Psoas muscle (tissue), 7 donors: ENCODE measurements at regions not wholly inside any gene's neighbourhood (a gene's known extent, or its start where the extent isn't known, plus 50 kb on each side); places are given as distances from the start of the nearest gene placed in this dataset.
"Not testable (repeated sequence)": the region's sequence is repeated elsewhere in the genome, so short reads cannot be mapped to it uniquely, and the experiment has no call there.

ENCODE experiments used
- ATAC-seq, 4 donors: fragments of 200-7000 bp; cut with Tn5 transposase; one replicate each; pipeline ENCODE4 v1.9.1; 2020; ENCODE audit warnings: moderate library complexity in 3 of 4, mild to moderate bottlenecking in 2 of 4
- DNase-seq, 2 donors: peaks; one replicate each; pipeline ENCODE4 v3.0.0-alpha.2; 2020
- H3K27ac ChIP-seq: fragments of 200-600 bp; one replicate; pipeline ENCODE4 v1.8.0; 2022
- H3K27me3 ChIP-seq, 3 donors: fragments of 200-600 bp in 1 of 3; one replicate each; pipeline versions ENCODE4 v1.6.1 to v1.8.0; 2013 to 2022; ENCODE audit warnings: low read length in 2 of 3, mild to moderate bottlenecking in 2 of 3, moderate library complexity in 1 of 3; ENCODE audit not compliant: insufficient read depth in 3 of 3
- H3K36me3 ChIP-seq, 2 donors: fragments of 200-600 bp in 1 of 2; one replicate each; pipeline versions ENCODE4 v1.6.1 to v1.8.0; 2013 to 2022; ENCODE audit warnings: low read depth in 1 of 2, mild to moderate bottlenecking in 1 of 2, moderate library complexity in 1 of 2; ENCODE audit not compliant: insufficient read depth in 1 of 2
- H3K4me1 ChIP-seq: fragments of 200-600 bp; one replicate; pipeline ENCODE4 v1.8.0; 2022
- H3K4me3 ChIP-seq: fragments of 200-600 bp; one replicate; pipeline ENCODE4 v1.8.0; 2022; ENCODE audit warnings: mild to moderate bottlenecking
- H3K9me3 ChIP-seq: fragments of 200-600 bp; one replicate; pipeline ENCODE4 v1.8.0; 2022
- CTCF ChIP-seq: fragments of 200-600 bp; IDR thresholded peaks from one replicate; pipeline ENCODE4 v1.8.0; 2022; ENCODE audit warnings: antibody characterized with exemption
- WGBS, 3 donors: extraction: QIAGEN DNeasy Blood & Tissue Kit; methylation state at CpG; one replicate each; pipeline versions ENCODE4 v1.1.6 to v1.1.7; 2013; 5-methylcytosine and 5-hydroxymethylcytosine counted together
- intact Hi-C, 2 donors: fragments of 100-400 bp; cut with DNase I; formaldehyde crosslinking; loops; one replicate each; pipeline versions ENCODE4 v1.11.0 to v1.14.2; 2022
- donor health status: healthy with polysubstance abuse.
- donor health status: DM: no; HTN: no; CAD: no; lungs with moderate emphysema.
- donor health status: Bipolar disorder and iron deficiency.
- donor health status: healthy.
- donor health status: DM: yes; HTN: yes; CAD: no.
- donor health status: DM: no; HTN: no; CAD: no.
- donor health status: DM: yes; HTN: yes; CAD: no.

DNA sequence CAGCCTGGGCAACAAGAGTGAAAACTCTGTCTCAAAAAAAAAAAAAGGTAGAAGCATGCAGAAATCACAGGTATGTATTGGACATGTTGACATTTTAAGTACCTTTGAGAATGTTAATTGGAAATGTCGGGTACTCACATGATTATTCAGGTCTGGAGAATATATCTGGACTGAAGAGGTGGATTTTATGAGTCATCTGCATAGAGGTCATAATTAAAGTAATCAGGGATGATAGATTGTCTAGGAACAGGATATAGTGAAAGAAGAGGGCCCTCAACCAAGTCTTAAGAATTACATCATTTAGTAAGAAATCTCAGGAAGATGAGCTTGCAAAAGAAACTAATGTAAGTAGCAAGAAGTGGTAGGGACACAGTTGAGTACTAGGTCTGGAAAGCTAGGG is 212.5 kb downstream of the UTRN start:
- DNase-seq (no peak), ATAC-seq (no peak)
- H3K9me3 ChIP-seq, result no peaks in the 10 kb centered on the region
- 72 to 97% (median 91%) methylated on average over 1 of the region's 1 CpG for whole genome bisulfite sequencing, 3 donors
- no peak overlapping the region for H3K4me3 ChIP-seq
- no peaks in the 10 kb centered on the region for H3K4me1 ChIP-seq
- peaks cover 0 to 80% of the 10 kb centered on the region in 2 donors for H3K36me3 ChIP-seq
- intact Hi-C loops, result no loop called here
- H3K27ac ChIP-seq, result no peak overlapping the region
- no peak for TF ChIP-seq CTCF
- H3K27me3 ChIP-seq, result no peaks in the 10 kb centered on the region

DNA sequence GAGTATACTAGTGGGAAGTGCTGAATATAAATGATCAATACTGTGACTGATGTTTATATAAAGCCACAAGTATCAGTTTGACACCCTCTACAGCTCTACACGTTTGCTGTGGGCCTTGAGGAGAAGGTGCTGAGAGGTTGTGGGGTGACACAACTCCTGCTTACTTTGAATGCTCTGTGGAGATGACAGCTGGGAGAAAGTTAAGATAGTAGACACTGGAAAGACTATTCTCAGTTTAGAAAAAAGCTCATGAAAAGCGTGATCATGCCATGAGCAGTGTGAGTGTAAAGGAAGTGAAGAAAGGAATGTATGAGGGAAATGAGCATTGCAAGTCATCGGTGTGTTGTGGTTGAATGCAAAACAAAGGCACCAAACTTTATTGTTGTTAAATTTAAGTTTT is 215.8 kb downstream of the UTRN start:
- no peaks in the 10 kb centered on the region for H3K4me1 ChIP-seq
- no peak for TF ChIP-seq CTCF
- WGBS, 3 donors, result 74 to 76% (median 75%) methylated on average over 3 of the region's 3 CpGs
- intact Hi-C loops, result no loop called here
- H3K36me3 ChIP-seq, result peaks cover 0 to 59% of the 10 kb centered on the region in 2 donors
- H3K27ac ChIP-seq, result no peak overlapping the region
- H3K9me3 ChIP-seq, result peaks cover 12% of the 10 kb centered on the region
- ATAC-seq (no peak), DNase-seq (no peak)
- no peak overlapping the region for H3K4me3 ChIP-seq
- no peaks in the 10 kb centered on the region for H3K27me3 ChIP-seq

- WGBS, 3 donors, result 98 to 100% (median 99%) methylated on average over 4 of the region's 4 CpGs
- peaks cover 12% of the 10 kb centered on the region for H3K9me3 ChIP-seq
- intact Hi-C loops, ATAC-seq, DNase-seq, H3K4me3 ChIP-seq, H3K27ac ChIP-seq, H3K4me1 ChIP-seq, H3K27me3 ChIP-seq: not testable (repeated sequence)
- H3K36me3 ChIP-seq, result peaks cover 0 to 24% of the 10 kb centered on the region in 2 donors
Observed at GRCh38 chr6:144505214-144505613, 220.1 kb downstream of the UTRN start.

DNA sequence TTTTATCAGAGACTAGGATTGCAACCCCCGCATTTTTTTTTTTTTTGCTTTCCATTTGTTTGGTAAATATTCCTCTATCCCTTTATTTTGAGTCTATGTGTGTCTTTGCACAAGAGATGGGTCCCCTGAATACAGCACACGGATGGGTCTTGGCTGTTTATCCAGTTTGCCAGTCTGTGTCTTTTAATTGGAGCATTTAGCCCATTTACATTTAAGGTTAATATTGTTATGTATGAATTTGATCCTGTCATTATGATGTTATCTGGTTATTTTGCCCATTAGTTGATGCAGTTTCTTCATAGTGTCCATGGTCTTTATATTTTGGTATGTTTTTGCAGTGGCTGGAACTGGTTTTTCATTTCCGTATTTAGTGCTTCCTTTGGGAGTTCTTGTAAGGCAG is 220.9 kb downstream of the UTRN start:
- 96 to 98% (median 97%) methylated on average over 3 of the region's 3 CpGs for WGBS, 3 donors
- H3K4me1 ChIP-seq, H3K4me3 ChIP-seq, ATAC-seq, DNase-seq, intact Hi-C loops, H3K27me3 ChIP-seq, H3K27ac ChIP-seq: not testable (repeated sequence)
- peaks cover 0 to 18% of the 10 kb centered on the region in 2 donors for H3K36me3 ChIP-seq
- H3K9me3 ChIP-seq, result peaks cover 12% of the 10 kb centered on the region

DNA sequence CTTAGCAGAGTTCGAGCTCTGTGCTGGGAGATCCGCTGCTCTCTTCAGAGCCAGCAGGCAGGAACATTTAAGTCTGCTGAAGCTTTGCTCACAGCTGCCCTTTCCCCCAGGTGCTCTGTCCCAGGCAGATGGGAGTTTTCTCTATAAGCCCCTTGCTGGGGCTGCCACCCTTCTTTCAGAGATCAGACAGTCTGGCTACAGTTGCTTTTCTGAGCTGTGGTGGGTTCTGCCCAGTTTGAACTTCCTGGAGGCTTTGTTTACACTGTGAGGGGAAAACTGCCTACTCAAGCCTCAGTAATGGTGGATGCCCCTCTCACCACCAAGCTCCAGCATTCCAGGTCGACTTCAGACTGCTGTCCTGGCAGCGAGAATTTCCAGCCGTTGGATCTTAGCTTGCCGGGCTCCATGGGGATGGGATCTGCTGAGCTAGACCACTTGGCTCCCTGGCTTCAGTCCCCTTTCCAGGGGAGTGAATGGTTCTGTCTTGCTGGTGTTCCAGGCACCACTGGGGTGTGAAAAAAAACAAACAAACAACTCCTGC is 222.7 kb downstream of the UTRN start:
- ATAC-seq, H3K4me3 ChIP-seq, H3K36me3 ChIP-seq, intact Hi-C loops, H3K27ac ChIP-seq, H3K4me1 ChIP-seq, H3K27me3 ChIP-seq: not testable (repeated sequence)
- peaks cover 12% of the 10 kb centered on the region for H3K9me3 ChIP-seq
- WGBS, 3 donors, result 94 to 95% (median 95%) methylated on average over 6 of the region's 6 CpGs
- DNase-seq, result peak in 1 of 2 donors; percentile 37

DNA sequence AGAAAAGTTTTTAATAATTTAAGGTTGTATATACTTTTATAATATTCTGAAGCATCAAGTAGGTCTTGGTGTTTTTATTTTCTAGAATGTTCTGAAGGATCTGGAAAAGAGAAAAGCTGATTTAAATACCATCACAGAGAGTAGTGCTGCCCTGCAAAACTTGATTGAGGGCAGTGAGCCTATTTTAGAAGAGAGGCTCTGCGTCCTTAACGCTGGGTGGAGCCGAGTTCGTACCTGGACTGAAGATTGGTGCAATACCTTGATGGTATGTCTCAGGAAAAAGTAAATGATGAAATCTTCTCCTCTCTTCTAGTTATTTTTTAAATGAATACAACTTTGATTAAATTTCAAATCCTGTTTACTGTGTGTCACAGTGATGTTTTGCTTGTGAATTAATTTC is 225.7 kb downstream of the UTRN start:
- Histone ChIP-seq H3K4me3 (no peak overlapping the region), H3K27ac (no peak overlapping the region), H3K9me3 (no peaks in the 10 kb centered on the region), H3K4me1 (no peaks in the 10 kb centered on the region), H3K27me3 (no peaks in the 10 kb centered on the region), H3K36me3 (peaks cover 3 to 27% of the 10 kb centered on the region in 2 donors)
- intact Hi-C loops, result no loop called here
- 91 to 97% (median 92%) methylated on average over 4 of the region's 4 CpGs for WGBS, 3 donors
- TF ChIP-seq CTCF, result no peak
- DNase-seq, result no peak
- no peak for ATAC-seq
